Panc1 (cell line): ENCODE measurements at regions not wholly inside any gene's neighbourhood (a gene's known extent, or its start where the extent isn't known, plus 50 kb on each side); places are given as distances from the start of the nearest gene placed in this dataset.

Experiments used
- ATAC-seq: fragments of 200-7000 bp; cut with Tn5 transposase; 2 replicates; pipeline ENCODE4 v1.9.1; 2020; ENCODE audit warnings: mild to moderate bottlenecking, moderate library complexity
- BruUV-seq: library from RNA; stranded (reverse); fragments of 400-500 nt; replicated peaks from 2 replicates; lab custom pipeline; 2021; lab: Mats Ljungman, UMichigan
- CTCF ChIA-PET: fragments of 300-600 bp; sonication (Branson Sonifier 250); formaldehyde crosslinking; loops from one replicate; lab custom pipeline; 2022; ENCODE audit warnings: antibody characterized with exemption; lab: Charles Lee
- POLR2A ChIA-PET: fragments of 300-600 bp; sonication (Branson Sonifier 250); formaldehyde crosslinking; loops from one replicate; lab custom pipeline; 2022; ENCODE audit warnings: antibody characterized with exemption; lab: Charles Lee
- DNase-seq: peaks from one replicate; pipeline ENCODE4 v3.0.0-alpha.2; 2010; ENCODE audit warnings: low read depth, low spot score
- H3K27ac ChIP-seq: 2 replicates; pipeline ENCODE4 v1.5.1; 2011; ENCODE audit warnings: mild to moderate bottlenecking, low read length, inconsistent platforms
- H3K27me3 ChIP-seq: fragments of 200-500 bp; sonication (Bioruptor generic); 2 replicates; pipeline ENCODE4 v1.6.0; 2014; ENCODE audit warnings: low read length, inconsistent platforms; ENCODE audit not compliant: control insufficient read depth, insufficient read depth
- H3K36me3 ChIP-seq: fragments of 200-500 bp; sonication (Bioruptor generic); 2 replicates; pipeline ENCODE4 v1.5.1; 2014; ENCODE audit warnings: inconsistent platforms, mild to moderate bottlenecking, low read length, moderate library complexity; ENCODE audit not compliant: control insufficient read depth, insufficient read depth
- H3K4me1 ChIP-seq: 2 replicates; pipeline ENCODE4 v1.5.1; 2011; ENCODE audit warnings: inconsistent platforms, mild to moderate bottlenecking, low read length, moderate library complexity; ENCODE audit not compliant: control insufficient read depth, insufficient read depth
- H3K4me3 ChIP-seq, 2 experiments: 2 replicates each; pipeline ENCODE4 v1.5.1; 2011 to 2012; ENCODE audit warnings: low read depth in 2 of 2, low read length in 2 of 2, mild to moderate bottlenecking in 2 of 2, inconsistent platforms in 1 of 2, moderate library complexity in 1 of 2
- H3K9me3 ChIP-seq: fragments of 200-500 bp; sonication (Bioruptor generic); 2 replicates; pipeline ENCODE4 v1.5.1; 2014; ENCODE audit warnings: low read depth, mild to moderate bottlenecking, inconsistent platforms, low read length, moderate library complexity; ENCODE audit not compliant: control insufficient read depth, insufficient read depth
- POLR2AphosphoS5 ChIP-seq: IDR thresholded peaks from 2 replicates; pipeline ENCODE4 v1.6.1; 2012; ENCODE audit warnings: mild to moderate bottlenecking, low read depth, low read length, moderate library complexity
- SIN3A ChIP-seq: IDR thresholded peaks from 2 replicates; pipeline ENCODE4 v1.6.1; 2012; ENCODE audit warnings: low read depth, mild to moderate bottlenecking, low read length, moderate library complexity, borderline replicate concordance; ENCODE audit not compliant: insufficient read depth
- TCF7L2 ChIP-seq: IDR thresholded peaks from 2 replicates; pipeline ENCODE4 v1.6.1; 2011; ENCODE audit warnings: mild to moderate bottlenecking, low read depth, low read length, inconsistent platforms
- in situ Hi-C: cut with HindIII; loops from 2 replicates; pipeline ENCODE4 v1.10.0; 2016; ENCODE audit warnings: low sequenced_read_pairs, low pct_unique_long_range_greater_than_20kb
- intact Hi-C: fragments of 100-400 bp; cut with micrococcal nuclease; formaldehyde crosslinking; loops from one replicate; pipeline ENCODE4 v1.10.0; 2022; ENCODE audit not compliant: unreplicated experiment
- TF ChIP-seq, protein P1 (sequence below): fragments of 450-650 bp; IDR thresholded peaks from 2 replicates; pipeline ENCODE4 v1.5.1; 2017; ENCODE audit warnings: mild to moderate bottlenecking
- TF ChIP-seq, protein P2 (sequence below), 2 experiments: IDR thresholded peaks; 2 replicates each; pipeline ENCODE4 v1.6.1; 2011 to 2012; ENCODE audit warnings: low read depth in 2 of 2, control low read depth in 1 of 2, low read length in 1 of 2, mild to moderate bottlenecking in 1 of 2, moderate library complexity in 1 of 2; ENCODE audit not compliant: insufficient read depth in 1 of 2

DNA sequence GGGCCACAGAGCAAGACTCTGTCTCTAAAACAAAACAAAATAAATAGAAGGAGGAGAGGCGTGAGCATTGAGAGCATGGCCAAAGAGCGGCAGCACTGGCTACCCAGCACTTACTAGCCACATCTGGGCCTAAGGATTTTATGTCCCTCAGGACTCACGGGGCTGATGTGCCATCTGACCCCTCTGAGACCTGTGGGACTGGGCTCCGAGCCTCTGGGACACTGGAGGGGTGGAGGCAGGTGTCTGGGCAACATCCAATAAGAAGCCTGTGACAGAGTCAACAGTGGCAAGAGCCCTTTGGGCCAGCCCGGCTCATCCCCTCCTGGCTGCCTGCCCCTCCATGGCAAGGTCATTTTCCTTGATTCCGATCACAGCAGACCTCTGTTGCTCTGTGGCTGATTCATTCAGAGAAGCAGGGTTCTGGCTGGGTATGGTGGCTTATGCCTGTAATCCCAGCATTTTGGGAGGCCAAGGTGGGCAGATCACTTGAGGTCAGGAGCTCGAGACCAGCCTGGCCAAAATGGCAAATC lies 60.7 kb downstream of the RRM2 start:
- no peak for ATAC-seq
- in situ Hi-C loops = no loop called here
- intact Hi-C loops = no loop called here

DNA sequence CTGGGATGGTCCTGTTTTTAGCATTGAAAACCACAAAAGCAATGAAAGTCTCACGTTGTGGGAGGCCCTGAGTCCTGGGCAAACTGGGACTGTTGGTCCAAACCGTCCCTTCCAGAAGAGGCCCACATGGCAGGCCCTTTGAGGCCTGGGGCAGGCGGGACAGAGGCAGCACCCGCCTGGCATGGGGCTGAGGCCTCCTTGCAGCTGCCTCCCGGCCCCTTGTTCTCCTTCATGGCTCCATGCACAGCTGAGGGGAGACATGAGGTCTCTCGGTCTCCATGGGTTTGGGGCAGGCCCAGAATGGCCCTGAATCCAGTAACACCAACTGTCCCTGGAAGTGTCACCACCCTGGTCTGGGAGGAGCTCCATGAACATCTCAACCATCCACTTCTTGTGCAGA lies 61.9 kb downstream of the RRM2 start:
- TF ChIP-seq, protein P1, sequence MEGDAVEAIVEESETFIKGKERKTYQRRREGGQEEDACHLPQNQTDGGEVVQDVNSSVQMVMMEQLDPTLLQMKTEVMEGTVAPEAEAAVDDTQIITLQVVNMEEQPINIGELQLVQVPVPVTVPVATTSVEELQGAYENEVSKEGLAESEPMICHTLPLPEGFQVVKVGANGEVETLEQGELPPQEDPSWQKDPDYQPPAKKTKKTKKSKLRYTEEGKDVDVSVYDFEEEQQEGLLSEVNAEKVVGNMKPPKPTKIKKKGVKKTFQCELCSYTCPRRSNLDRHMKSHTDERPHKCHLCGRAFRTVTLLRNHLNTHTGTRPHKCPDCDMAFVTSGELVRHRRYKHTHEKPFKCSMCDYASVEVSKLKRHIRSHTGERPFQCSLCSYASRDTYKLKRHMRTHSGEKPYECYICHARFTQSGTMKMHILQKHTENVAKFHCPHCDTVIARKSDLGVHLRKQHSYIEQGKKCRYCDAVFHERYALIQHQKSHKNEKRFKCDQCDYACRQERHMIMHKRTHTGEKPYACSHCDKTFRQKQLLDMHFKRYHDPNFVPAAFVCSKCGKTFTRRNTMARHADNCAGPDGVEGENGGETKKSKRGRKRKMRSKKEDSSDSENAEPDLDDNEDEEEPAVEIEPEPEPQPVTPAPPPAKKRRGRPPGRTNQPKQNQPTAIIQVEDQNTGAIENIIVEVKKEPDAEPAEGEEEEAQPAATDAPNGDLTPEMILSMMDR = no peak
- TF ChIP-seq, protein P2, sequence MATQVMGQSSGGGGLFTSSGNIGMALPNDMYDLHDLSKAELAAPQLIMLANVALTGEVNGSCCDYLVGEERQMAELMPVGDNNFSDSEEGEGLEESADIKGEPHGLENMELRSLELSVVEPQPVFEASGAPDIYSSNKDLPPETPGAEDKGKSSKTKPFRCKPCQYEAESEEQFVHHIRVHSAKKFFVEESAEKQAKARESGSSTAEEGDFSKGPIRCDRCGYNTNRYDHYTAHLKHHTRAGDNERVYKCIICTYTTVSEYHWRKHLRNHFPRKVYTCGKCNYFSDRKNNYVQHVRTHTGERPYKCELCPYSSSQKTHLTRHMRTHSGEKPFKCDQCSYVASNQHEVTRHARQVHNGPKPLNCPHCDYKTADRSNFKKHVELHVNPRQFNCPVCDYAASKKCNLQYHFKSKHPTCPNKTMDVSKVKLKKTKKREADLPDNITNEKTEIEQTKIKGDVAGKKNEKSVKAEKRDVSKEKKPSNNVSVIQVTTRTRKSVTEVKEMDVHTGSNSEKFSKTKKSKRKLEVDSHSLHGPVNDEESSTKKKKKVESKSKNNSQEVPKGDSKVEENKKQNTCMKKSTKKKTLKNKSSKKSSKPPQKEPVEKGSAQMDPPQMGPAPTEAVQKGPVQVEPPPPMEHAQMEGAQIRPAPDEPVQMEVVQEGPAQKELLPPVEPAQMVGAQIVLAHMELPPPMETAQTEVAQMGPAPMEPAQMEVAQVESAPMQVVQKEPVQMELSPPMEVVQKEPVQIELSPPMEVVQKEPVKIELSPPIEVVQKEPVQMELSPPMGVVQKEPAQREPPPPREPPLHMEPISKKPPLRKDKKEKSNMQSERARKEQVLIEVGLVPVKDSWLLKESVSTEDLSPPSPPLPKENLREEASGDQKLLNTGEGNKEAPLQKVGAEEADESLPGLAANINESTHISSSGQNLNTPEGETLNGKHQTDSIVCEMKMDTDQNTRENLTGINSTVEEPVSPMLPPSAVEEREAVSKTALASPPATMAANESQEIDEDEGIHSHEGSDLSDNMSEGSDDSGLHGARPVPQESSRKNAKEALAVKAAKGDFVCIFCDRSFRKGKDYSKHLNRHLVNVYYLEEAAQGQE (IDR thresholded peaks at IDR 0.05; ENCODE audit: insufficient read depth in 1 of 2, low read depth in 2 of 2, low read length in 1 of 2) = no peak
- TF ChIP-seq POLR2AphosphoS5 = no peak
- no peak for TF ChIP-seq SIN3A
- H3K4me3 ChIP-seq = no peak overlapping the region
- H3K9me3 ChIP-seq = no peaks in the 10 kb centered on the region
- in situ Hi-C loops = no loop called here
- POLR2A ChIA-PET = no interaction called here
- H3K27me3 ChIP-seq = no peaks in the 10 kb centered on the region
- CTCF ChIA-PET = no interaction called here
- no peak for ATAC-seq
- H3K4me1 ChIP-seq = no peaks in the 10 kb centered on the region
- no peak for DNase-seq
- no TSS peak for BruUV-seq
- H3K27ac ChIP-seq = no peak overlapping the region
- intact Hi-C loops = no loop called here
- H3K36me3 ChIP-seq = no peaks in the 10 kb centered on the region

More for the DNA sequence above, 60.7 kb downstream of the RRM2 start:
- Histone ChIP-seq H3K9me3 (no peaks in the 10 kb centered on the region), H3K4me1 (no peaks in the 10 kb centered on the region), H3K27me3 (no peaks in the 10 kb centered on the region), H3K36me3 (no peaks in the 10 kb centered on the region), H3K27ac (no peak overlapping the region), H3K4me3 (no peak overlapping the region)
- POLR2A ChIA-PET = no interaction called here
- TF ChIP-seq, protein P2 (IDR thresholded peaks at IDR 0.05; ENCODE audit: insufficient read depth in 1 of 2, low read depth in 2 of 2, low read length in 1 of 2) = no peak
- TF ChIP-seq SIN3A (no peak), POLR2AphosphoS5 (no peak), TCF7L2 (no peak)
- TF ChIP-seq, protein P1 = no peak
- CTCF ChIA-PET = interaction anchor here (0.6 kb wide), 1 partner anchor 14 kb away, joined by 7 read pairs; no protein-coding TSS in a partner anchor
- BruUV-seq = no TSS peak
- DNase-seq = no peak
